Endothelial cell of umbilical vein (primary cell): ENCODE measurements at regions not wholly inside any gene's neighbourhood (a gene's known extent, or its start where the extent isn't known, plus 50 kb on each side); places are given as distances from the start of the nearest gene placed in this dataset.

Source experiments
- CTCF ChIP-seq, 2 donors: IDR thresholded peaks; 1 replicate in 1 of 2; 2 replicates in 1 of 2; pipeline ENCODE4 v1.5.1; 2011; ENCODE audit warnings: low read length in 2 of 2, mild to moderate bottlenecking in 2 of 2, moderate library complexity in 2 of 2, control low read depth in 1 of 2, inconsistent platforms in 1 of 2, low read depth in 1 of 2; ENCODE audit not compliant: insufficient read depth in 1 of 2; ENCODE audit errors: extremely low read depth in 1 of 2
- EZH2 ChIP-seq: IDR thresholded peaks from 2 replicates; pipeline ENCODE4 v1.6.1; 2012; ENCODE audit warnings: borderline replicate concordance, low read depth, mild to moderate bottlenecking, moderate library complexity, low read length, inconsistent platforms; ENCODE audit not compliant: severe bottlenecking
- MAX ChIP-seq: IDR thresholded peaks from 2 replicates; pipeline ENCODE4 v1.6.1; 2011; ENCODE audit not compliant: insufficient read depth, insufficient read length
- MYC ChIP-seq: IDR thresholded peaks from one replicate; pipeline ENCODE4 v1.6.1; 2011; ENCODE audit warnings: mild to moderate bottlenecking, low read depth, low read length
- POLR2A ChIP-seq: IDR thresholded peaks from 2 replicates; pipeline ENCODE4 v1.6.1; 2012; ENCODE audit warnings: low read depth, mild to moderate bottlenecking, control low read depth, low read length
- POLR2AphosphoS5 ChIP-seq: IDR thresholded peaks from 2 replicates; pipeline ENCODE4 v1.6.1; 2012; ENCODE audit warnings: low read depth, mild to moderate bottlenecking, control low read depth, low read length, moderate library complexity; ENCODE audit not compliant: insufficient read depth

- TF ChIP-seq CTCF (IDR thresholded peaks at IDR 0.05; ENCODE audit: extremely low read depth in 1 of 2, insufficient read depth in 1 of 2, low read depth in 1 of 2, low read length in 2 of 2), result no peak
- TF ChIP-seq POLR2A, result no peak
- TF ChIP-seq POLR2AphosphoS5, result no peak
- TF ChIP-seq MAX, result no peak
- no peak for TF ChIP-seq EZH2
- TF ChIP-seq MYC, result no peak
These were observed 303.2 kb downstream of the PRR16 start for GRCh38 chr5:120767178-120767820.
